Smooth muscle cell (in vitro differentiated cells): ENCODE measurements at regions not wholly inside any gene's neighbourhood (a gene's known extent, or its start where the extent isn't known, plus 50 kb on each side); places are given as distances from the start of the nearest gene placed in this dataset.
A peak's percentile ranks its signal among the peaks of the same experiment; 100 is the strongest.

Source experiments
- DNase-seq: peaks from one replicate; lab custom pipeline; 2025; ENCODE audit not compliant: unreplicated experiment; lab: John Stamatoyannopoulos, UW
- H2AFZ ChIP-seq: fragments of 200-600 bp; sonication (generic); 2 replicates; pipeline ENCODE4 v1.6.0; 2016; ENCODE audit warnings: antibody characterized with exemption, low read depth, mild to moderate bottlenecking
- H3F3A ChIP-seq: fragments of 200-600 bp; sonication (generic); 2 replicates; pipeline ENCODE4 v1.6.0; 2017; ENCODE audit warnings: antibody characterized with exemption, low read depth
- H3K27ac ChIP-seq: fragments of 200-600 bp; sonication (generic); 2 replicates; pipeline ENCODE4 v1.5.1; 2016; ENCODE audit warnings: low read depth, mild to moderate bottlenecking
- H3K27me3 ChIP-seq: fragments of 200-600 bp; sonication (generic); 2 replicates; pipeline ENCODE4 v1.6.1; 2016; ENCODE audit warnings: low read depth, mild to moderate bottlenecking
- H3K36me3 ChIP-seq: fragments of 200-600 bp; sonication (generic); 2 replicates; pipeline ENCODE4 v1.5.1; 2016; ENCODE audit warnings: low read depth
- H3K4me1 ChIP-seq: fragments of 200-600 bp; sonication (generic); 2 replicates; pipeline ENCODE4 v1.5.1; 2016; ENCODE audit warnings: low read depth
- H3K4me2 ChIP-seq: fragments of 200-600 bp; sonication (generic); 2 replicates; pipeline ENCODE4 v1.6.0; 2016; ENCODE audit warnings: mild to moderate bottlenecking
- H3K4me3 ChIP-seq: fragments of 200-600 bp; sonication (generic); 2 replicates; pipeline ENCODE4 v1.5.1; 2016; ENCODE audit warnings: mild to moderate bottlenecking
- H3K79me2 ChIP-seq: fragments of 200-600 bp; sonication (generic); 2 replicates; pipeline ENCODE4 v1.6.0; 2016; ENCODE audit warnings: low read depth, mild to moderate bottlenecking
- H3K9ac ChIP-seq: fragments of 200-600 bp; sonication (generic); 2 replicates; pipeline ENCODE4 v1.6.0; 2016; ENCODE audit warnings: low read depth
- H3K9me3 ChIP-seq: fragments of 200-600 bp; sonication (generic); replicated peaks from 2 replicates; pipeline ENCODE4 v1.5.1; 2016; ENCODE audit warnings: low read depth
- H4K20me1 ChIP-seq: fragments of 200-600 bp; sonication (generic); 2 replicates; pipeline ENCODE4 v1.6.0; 2016; ENCODE audit warnings: low read depth
- CTCF ChIP-seq: fragments of 200-600 bp; sonication (generic); IDR thresholded peaks from 2 replicates; pipeline ENCODE4 v1.5.1; 2017; ENCODE audit warnings: borderline replicate concordance, mild to moderate bottlenecking, antibody characterized with exemption; ENCODE audit not compliant: insufficient read depth, poor library complexity, severe bottlenecking
- WGBS: methylation state at CpG from one replicate; pipeline ENCODE4 v1.1.7; 2016; ENCODE audit warnings: low lambda C conversion rate; 5-methylcytosine and 5-hydroxymethylcytosine counted together

DNA sequence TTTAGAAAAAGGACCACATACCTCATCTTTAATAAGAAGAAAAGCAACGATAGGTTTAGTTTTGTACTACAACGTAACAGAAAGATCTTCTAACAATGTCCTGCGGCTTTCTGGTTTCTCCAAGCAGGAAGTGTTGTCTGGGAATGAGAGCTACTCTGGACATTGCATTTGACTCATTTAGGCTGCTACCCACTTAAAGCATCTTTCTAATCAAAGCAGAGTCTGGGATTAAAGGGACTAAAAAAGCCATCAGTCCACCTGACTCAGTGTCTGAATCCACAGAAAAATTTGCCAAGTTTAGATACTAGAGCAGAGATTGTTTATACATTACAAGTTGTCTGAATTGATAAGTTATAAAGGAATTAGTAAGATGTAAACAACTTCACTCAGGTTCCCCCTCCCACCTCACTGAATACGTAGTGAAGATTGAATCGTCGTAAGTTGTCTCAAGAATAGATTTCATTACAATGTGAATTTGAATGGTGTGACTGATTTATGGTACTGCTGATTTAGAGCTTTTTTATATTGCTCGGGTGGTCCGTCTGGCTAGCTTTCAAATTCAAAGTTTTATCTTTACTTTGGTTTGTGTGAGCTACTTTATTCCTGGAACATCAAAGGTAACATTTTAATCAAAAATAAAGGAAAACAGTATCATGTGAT is 70.2 kb upstream of the SMIM21 start:
- no peaks in the 10 kb centered on the region for H3K36me3 ChIP-seq
- H3F3A ChIP-seq, result peaks cover 44% of the 10 kb centered on the region
- no peak for DNase-seq
- no peak overlapping the region for H3K4me3 ChIP-seq
- no peaks in the 10 kb centered on the region for H4K20me1 ChIP-seq
- peak overlapping the region; percentile 76 for H3K9ac ChIP-seq
- 24% methylated on average over 8 of the region's 8 CpGs for WGBS
- no peaks in the 10 kb centered on the region for H3K27me3 ChIP-seq
- no peak for TF ChIP-seq CTCF
- H3K4me1 ChIP-seq, result peaks cover 31% of the 10 kb centered on the region
- peak overlapping the region; percentile 93 for H3K27ac ChIP-seq
- peak overlapping the region; percentile 36 for H3K4me2 ChIP-seq
- peaks cover 5% of the 10 kb centered on the region for H3K79me2 ChIP-seq
- H3K9me3 ChIP-seq, result no peaks in the 10 kb centered on the region
- H2AFZ ChIP-seq, result no peak overlapping the region

DNA sequence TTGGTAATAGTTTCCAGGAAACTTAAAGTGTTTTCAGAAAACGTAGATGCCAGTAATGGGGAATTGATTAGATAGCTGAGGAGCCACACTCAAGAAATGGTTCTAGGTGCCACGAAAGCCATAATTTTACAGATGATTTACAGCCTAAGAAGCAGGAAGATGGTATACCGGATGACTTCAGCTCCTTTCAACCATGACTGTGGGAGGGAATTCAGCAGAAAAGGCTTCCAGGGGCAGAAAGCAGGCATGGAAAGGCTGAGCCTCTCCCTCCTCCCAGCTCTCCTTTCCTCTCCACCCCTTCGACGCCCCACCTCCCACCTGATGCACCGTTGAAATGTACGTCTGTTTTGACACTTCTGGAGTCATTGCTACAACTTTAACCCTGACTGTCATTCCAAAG is 68.6 kb upstream of the SMIM21 start:
- no peak overlapping the region for H3K4me3 ChIP-seq
- H3K9me3 ChIP-seq, result no peaks in the 10 kb centered on the region
- WGBS, result 50% methylated on average over 7 of the region's 7 CpGs
- H2AFZ ChIP-seq, result peak overlapping the region; percentile 42
- H3K4me1 ChIP-seq, result peaks cover 39% of the 10 kb centered on the region
- no peaks in the 10 kb centered on the region for H4K20me1 ChIP-seq
- peak overlapping the region; percentile 76 for H3K9ac ChIP-seq
- H3K79me2 ChIP-seq, result peaks cover 5% of the 10 kb centered on the region
- DNase-seq, result no peak
- H3K36me3 ChIP-seq, result no peaks in the 10 kb centered on the region
- TF ChIP-seq CTCF, result no peak
- H3K27ac ChIP-seq, result peak overlapping the region; percentile 93
- H3F3A ChIP-seq, result peaks cover 44% of the 10 kb centered on the region
- peak overlapping the region; percentile 36 for H3K4me2 ChIP-seq
- H3K27me3 ChIP-seq, result no peaks in the 10 kb centered on the region

DNA sequence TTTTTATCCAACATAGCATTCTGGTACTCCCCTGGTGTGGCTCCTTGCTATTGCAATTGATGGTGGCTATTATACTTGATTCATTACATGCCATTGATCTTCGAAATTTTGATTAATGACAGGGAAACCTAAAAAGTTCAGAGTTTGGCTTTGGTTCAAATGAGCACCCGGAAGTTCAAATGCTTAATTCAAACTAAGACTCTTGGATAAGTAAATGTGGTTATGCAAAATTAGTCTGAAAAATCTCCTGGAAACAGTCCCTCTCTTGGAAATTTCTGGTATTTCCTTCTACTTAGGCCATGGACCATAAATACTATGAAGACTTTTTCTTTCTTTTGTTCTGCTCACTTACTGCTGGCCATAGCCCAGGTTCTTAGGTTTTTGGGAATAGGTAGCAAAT is 65.3 kb upstream of the SMIM21 start:
- DNase-seq, result no peak
- Histone ChIP-seq H3K36me3 (no peaks in the 10 kb centered on the region), H3K4me1 (peaks cover 46% of the 10 kb centered on the region), H3F3A (peaks cover 42% of the 10 kb centered on the region), H4K20me1 (no peaks in the 10 kb centered on the region), H3K4me3 (no peak overlapping the region), H3K9ac (no peak overlapping the region), H2AFZ (no peak overlapping the region), H3K27ac (peak overlapping the region; percentile 97), H3K79me2 (peaks cover 5% of the 10 kb centered on the region), H3K27me3 (no peaks in the 10 kb centered on the region), H3K4me2 (peak overlapping the region; percentile 11), H3K9me3 (no peaks in the 10 kb centered on the region)
- TF ChIP-seq CTCF, result no peak
- 67% methylated on average over 2 of the region's 2 CpGs for WGBS

DNA sequence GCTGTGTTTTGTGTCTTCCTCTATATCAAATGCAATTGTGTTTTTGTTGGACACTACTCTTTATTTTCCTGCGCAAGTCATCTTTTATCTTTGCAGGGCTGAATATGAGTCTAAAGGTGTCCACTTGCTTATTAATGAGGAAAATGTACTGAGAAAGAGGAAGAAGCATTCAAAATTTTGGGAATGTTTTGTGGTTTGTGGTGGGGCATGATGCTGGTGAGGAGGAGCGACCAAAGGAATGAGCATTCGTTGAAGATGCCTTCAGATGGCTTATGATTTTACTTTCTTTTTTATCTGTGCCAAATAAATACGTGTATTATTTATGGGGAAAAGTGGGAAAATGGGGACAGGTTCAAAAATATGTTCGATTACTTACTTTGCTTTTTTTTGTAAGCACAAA is 63.9 kb upstream of the SMIM21 start:
- Histone ChIP-seq H3K9ac (peak overlapping the region; percentile 14), H4K20me1 (no peaks in the 10 kb centered on the region)

More for the DNA sequence above, 63.9 kb upstream of the SMIM21 start:
- Histone ChIP-seq H3K4me3 (no peak overlapping the region), H3K27ac (peak overlapping the region; percentile 97), H2AFZ (no peak overlapping the region), H3F3A (peaks cover 35% of the 10 kb centered on the region), H3K9me3 (no peaks in the 10 kb centered on the region), H3K36me3 (no peaks in the 10 kb centered on the region), H3K27me3 (no peaks in the 10 kb centered on the region), H3K4me1 (peaks cover 37% of the 10 kb centered on the region), H3K4me2 (peak overlapping the region; percentile 74), H3K79me2 (peaks cover 5% of the 10 kb centered on the region)
- no peak for DNase-seq
- no peak for TF ChIP-seq CTCF
- 73% methylated on average over 5 of the region's 5 CpGs for WGBS
